ENCODE measurements at regions not wholly inside any gene's neighbourhood (a gene's known extent, or its start where the extent isn't known, plus 50 kb on each side); places are given as distances from the start of the nearest gene placed in this dataset.

- no peaks in the 10 kb centered on the region for H3K27me3 ChIP-seq (ENCODE audit: low read depth)
- DNase-seq: no peak
- no peak for TF ChIP-seq CTCF (IDR thresholded peaks at IDR 0.05; ENCODE audit: borderline replicate concordance)
- H3K4me3 ChIP-seq: no peak overlapping the region
- H3K4me1 ChIP-seq: peaks cover 5% of the 10 kb centered on the region
- intact Hi-C loops (cut with micrococcal nuclease): no loop called here
- no peak overlapping the region for H3K27ac ChIP-seq (replicated peaks)
- no peaks in the 10 kb centered on the region for H3K9me3 ChIP-seq (replicated peaks)
- no peaks in the 10 kb centered on the region for H3K36me3 ChIP-seq
Measured at GRCh38 chr10:62744136-62744535, 60.4 kb upstream of the ADO start.

GRCh38 chr10:62745581-62745980 lies 58.9 kb upstream of the ADO start:
- H3K4me3 ChIP-seq: no peak overlapping the region
- no peak for DNase-seq
- H3K27me3 ChIP-seq (ENCODE audit: low read depth): no peaks in the 10 kb centered on the region
- H3K36me3 ChIP-seq: no peaks in the 10 kb centered on the region
- no peak overlapping the region for H3K27ac ChIP-seq (replicated peaks)
- TF ChIP-seq CTCF (IDR thresholded peaks at IDR 0.05; ENCODE audit: borderline replicate concordance): no peak
- H3K9me3 ChIP-seq (replicated peaks): no peaks in the 10 kb centered on the region
- H3K4me1 ChIP-seq: peaks cover 5% of the 10 kb centered on the region
- intact Hi-C loops (cut with micrococcal nuclease): no loop called here

GRCh38 chr10:62746951-62747729 lies 57.4 kb upstream of the ADO start:
- no peak overlapping the region for H3K27ac ChIP-seq (replicated peaks)
- intact Hi-C loops (cut with micrococcal nuclease): no loop called here
- no peak for TF ChIP-seq CTCF (IDR thresholded peaks at IDR 0.05; ENCODE audit: borderline replicate concordance)

GRCh38 chr10:62748386-62748785 lies 56.1 kb upstream of the ADO start:
- Histone ChIP-seq H3K9me3 (replicated peaks) (no peaks in the 10 kb centered on the region), H3K27ac (replicated peaks) (no peak overlapping the region), H3K27me3 (ENCODE audit: low read depth) (no peaks in the 10 kb centered on the region), H3K4me3 (no peak overlapping the region), H3K4me1 (no peaks in the 10 kb centered on the region), H3K36me3 (no peaks in the 10 kb centered on the region)
- TF ChIP-seq CTCF (IDR thresholded peaks at IDR 0.05; ENCODE audit: borderline replicate concordance): no peak
- DNase-seq: no peak
- intact Hi-C loops (cut with micrococcal nuclease): no loop called here

More at GRCh38 chr10:62746951-62747729, 57.4 kb upstream of the ADO start:
- Histone ChIP-seq H3K9me3 (replicated peaks) (no peaks in the 10 kb centered on the region), H3K4me3 (no peak overlapping the region), H3K36me3 (no peaks in the 10 kb centered on the region), H3K27me3 (ENCODE audit: low read depth) (no peaks in the 10 kb centered on the region), H3K4me1 (peaks cover 5% of the 10 kb centered on the region)
- no peak for DNase-seq

GRCh38 chr10:62749093-62749683 lies 55.3 kb upstream of the ADO start:
- Histone ChIP-seq H3K9me3 (replicated peaks) (no peaks in the 10 kb centered on the region), H3K27me3 (ENCODE audit: low read depth) (no peaks in the 10 kb centered on the region), H3K4me1 (no peaks in the 10 kb centered on the region), H3K27ac (replicated peaks) (no peak overlapping the region), H3K36me3 (no peaks in the 10 kb centered on the region), H3K4me3 (no peak overlapping the region)
- TF ChIP-seq CTCF (IDR thresholded peaks at IDR 0.05; ENCODE audit: borderline replicate concordance): no peak
- no peak for DNase-seq
- intact Hi-C loops (cut with micrococcal nuclease): no loop called here

Data from left ventricle myocardium inferior (tissue), 1 donor.